Breast epithelium (tissue), 3 donors: ENCODE measurements at regions not wholly inside any gene's neighbourhood (a gene's known extent, or its start where the extent isn't known, plus 50 kb on each side); places are given as distances from the start of the nearest gene placed in this dataset.

Source experiments
- POLR2AphosphoS5 ChIP-seq, 3 donors: sonication (generic); formaldehyde crosslinking; IDR thresholded peaks; one replicate each; pipeline ENCODE4 v1.6.1; 2017; ENCODE audit warnings: antibody characterized with exemption in 3 of 3
- TF ChIP-seq, protein P1 (sequence below), 3 donors: fragments of 450-650 bp; IDR thresholded peaks; one replicate each; pipeline ENCODE4 v1.5.1; 2016 to 2017; ENCODE audit warnings: antibody characterized with exemption in 3 of 3, mild to moderate bottlenecking in 3 of 3, moderate library complexity in 3 of 3

- TF ChIP-seq, protein P1, sequence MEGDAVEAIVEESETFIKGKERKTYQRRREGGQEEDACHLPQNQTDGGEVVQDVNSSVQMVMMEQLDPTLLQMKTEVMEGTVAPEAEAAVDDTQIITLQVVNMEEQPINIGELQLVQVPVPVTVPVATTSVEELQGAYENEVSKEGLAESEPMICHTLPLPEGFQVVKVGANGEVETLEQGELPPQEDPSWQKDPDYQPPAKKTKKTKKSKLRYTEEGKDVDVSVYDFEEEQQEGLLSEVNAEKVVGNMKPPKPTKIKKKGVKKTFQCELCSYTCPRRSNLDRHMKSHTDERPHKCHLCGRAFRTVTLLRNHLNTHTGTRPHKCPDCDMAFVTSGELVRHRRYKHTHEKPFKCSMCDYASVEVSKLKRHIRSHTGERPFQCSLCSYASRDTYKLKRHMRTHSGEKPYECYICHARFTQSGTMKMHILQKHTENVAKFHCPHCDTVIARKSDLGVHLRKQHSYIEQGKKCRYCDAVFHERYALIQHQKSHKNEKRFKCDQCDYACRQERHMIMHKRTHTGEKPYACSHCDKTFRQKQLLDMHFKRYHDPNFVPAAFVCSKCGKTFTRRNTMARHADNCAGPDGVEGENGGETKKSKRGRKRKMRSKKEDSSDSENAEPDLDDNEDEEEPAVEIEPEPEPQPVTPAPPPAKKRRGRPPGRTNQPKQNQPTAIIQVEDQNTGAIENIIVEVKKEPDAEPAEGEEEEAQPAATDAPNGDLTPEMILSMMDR (IDR thresholded peaks at IDR 0.05) = no peak
- TF ChIP-seq POLR2AphosphoS5 (IDR thresholded peaks at IDR 0.05) = no peak
These were observed 139.4 kb upstream of the HDAC4 start for GRCh38 chr2:239540174-239540573.
